ENCODE measurements at regions not wholly inside any gene's neighbourhood (a gene's known extent, or its start where the extent isn't known, plus 50 kb on each side); places are given as distances from the start of the nearest gene placed in this dataset.

DNA sequence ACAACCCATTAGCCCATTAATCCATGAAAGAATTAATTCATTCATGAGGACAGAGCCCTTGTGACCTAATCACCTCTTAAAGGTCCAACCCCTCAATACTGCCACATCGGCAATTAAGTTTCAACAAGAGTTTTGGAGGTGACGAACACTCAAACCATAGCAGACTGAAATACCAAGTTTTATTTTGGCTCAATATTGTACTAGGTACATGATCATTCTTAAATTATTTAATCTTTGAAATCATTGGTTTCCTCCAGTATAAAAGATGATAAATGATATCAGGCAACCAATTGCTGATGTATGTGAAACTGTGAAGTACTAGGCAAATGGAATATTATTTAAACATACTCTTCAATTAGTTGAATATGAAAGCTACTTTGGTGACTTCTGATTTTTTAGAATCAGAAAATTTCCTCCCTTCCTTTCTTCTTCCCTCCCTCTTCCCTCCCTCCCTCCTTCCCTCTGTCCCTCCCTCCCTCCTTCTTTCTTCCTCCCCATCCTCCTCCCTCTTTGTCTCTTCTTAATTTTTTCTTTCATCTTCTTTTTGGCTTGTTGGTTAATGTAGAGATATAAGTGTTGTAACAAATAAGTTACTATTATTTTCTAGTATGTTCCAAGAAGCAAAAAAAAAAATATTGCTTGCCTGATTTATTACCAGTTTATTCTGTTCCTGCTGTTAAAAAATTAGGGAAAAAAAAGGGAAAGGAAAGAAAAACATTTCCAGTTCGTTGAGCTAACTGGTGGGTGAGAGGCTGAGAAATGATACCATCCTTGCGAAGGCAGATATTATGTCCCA lies 233.9 kb upstream of the ZNF217 start:
- no peak for TF ChIP-seq EZH2 (IDR thresholded peaks at IDR 0.05; ENCODE audit: insufficient read depth, poor library complexity, severe bottlenecking)
- TF ChIP-seq EZH2phosphoT487 (IDR thresholded peaks at IDR 0.05; ENCODE audit: insufficient read depth, low read depth), result no peak
- peak; percentile 14 for DNase-seq
- Histone ChIP-seq H3F3A (ENCODE audit: insufficient read depth) (peaks cover 43% of the 10 kb centered on the region), H3K4me3 (peak overlapping the region; percentile 72), H3K27me3 (replicated peaks; ENCODE audit: insufficient read depth) (no peaks in the 10 kb centered on the region), H3K9ac (peak overlapping the region; percentile 99), H3K4me2 (ENCODE audit: unreplicated experiment) (peak overlapping the region; percentile 96), H3K4me1 (ENCODE audit: insufficient read depth) (peaks cover 40% of the 10 kb centered on the region), H3K79me2 (ENCODE audit: insufficient read depth) (no peaks in the 10 kb centered on the region), H3K27ac (peak overlapping the region; percentile 100), H3K9me3 (ENCODE audit: low read depth) (no peaks in the 10 kb centered on the region), H3K36me3 (ENCODE audit: low read depth) (no peaks in the 10 kb centered on the region), H3K9me2 (ENCODE audit: insufficient read depth) (no peaks in the 10 kb centered on the region), H2AFZ (no peak overlapping the region), H4K20me1 (ENCODE audit: insufficient read depth) (no peaks in the 10 kb centered on the region)
- in situ Hi-C loops (cut with MboI), result loop anchor here (10.0 kb wide), 1 partner anchor 53 kb away; no protein-coding TSS in a partner anchor
- WGBS, 2 experiments (ENCODE audit: low coverage in 1 of 2, low lambda C conversion rate in 2 of 2, missing lambda C conversion rate in 2 of 2), result 36 to 42% methylated on average over 4 of the region's 4 CpGs

- in situ Hi-C loops (cut with MboI), result loop anchor here (10.0 kb wide), 1 partner anchor 52 kb away; no protein-coding TSS in a partner anchor
- no peaks in the 10 kb centered on the region for H3K9me2 ChIP-seq (ENCODE audit: insufficient read depth)
- peaks cover 40% of the 10 kb centered on the region for H3K4me1 ChIP-seq (ENCODE audit: insufficient read depth)
- H3K4me2 ChIP-seq (ENCODE audit: unreplicated experiment), result peak overlapping the region; percentile 96
- DNase-seq, result peak; percentile 26
- no peak for TF ChIP-seq EZH2phosphoT487 (IDR thresholded peaks at IDR 0.05; ENCODE audit: insufficient read depth, low read depth)
- no peak for TF ChIP-seq EZH2 (IDR thresholded peaks at IDR 0.05; ENCODE audit: insufficient read depth, poor library complexity, severe bottlenecking)
- 99 to 100% methylated on average over 5 of the region's 5 CpGs for WGBS, 2 experiments (ENCODE audit: low coverage in 1 of 2, low lambda C conversion rate in 2 of 2, missing lambda C conversion rate in 2 of 2)
- peak overlapping the region; percentile 100 for H3K27ac ChIP-seq
- H3K27me3 ChIP-seq (replicated peaks; ENCODE audit: insufficient read depth), result no peaks in the 10 kb centered on the region
- peaks cover 43% of the 10 kb centered on the region for H3F3A ChIP-seq (ENCODE audit: insufficient read depth)
- H2AFZ ChIP-seq, result no peak overlapping the region
- no peaks in the 10 kb centered on the region for H3K79me2 ChIP-seq (ENCODE audit: insufficient read depth)
- H3K9me3 ChIP-seq (ENCODE audit: low read depth), result no peaks in the 10 kb centered on the region
- H3K9ac ChIP-seq, result peak overlapping the region; percentile 99
- H3K4me3 ChIP-seq, result no peak overlapping the region
- no peaks in the 10 kb centered on the region for H3K36me3 ChIP-seq (ENCODE audit: low read depth)
- H4K20me1 ChIP-seq (ENCODE audit: insufficient read depth), result no peaks in the 10 kb centered on the region
Observed at GRCh38 chr20:53826597-53827291, 233.1 kb upstream of the ZNF217 start.

DNA sequence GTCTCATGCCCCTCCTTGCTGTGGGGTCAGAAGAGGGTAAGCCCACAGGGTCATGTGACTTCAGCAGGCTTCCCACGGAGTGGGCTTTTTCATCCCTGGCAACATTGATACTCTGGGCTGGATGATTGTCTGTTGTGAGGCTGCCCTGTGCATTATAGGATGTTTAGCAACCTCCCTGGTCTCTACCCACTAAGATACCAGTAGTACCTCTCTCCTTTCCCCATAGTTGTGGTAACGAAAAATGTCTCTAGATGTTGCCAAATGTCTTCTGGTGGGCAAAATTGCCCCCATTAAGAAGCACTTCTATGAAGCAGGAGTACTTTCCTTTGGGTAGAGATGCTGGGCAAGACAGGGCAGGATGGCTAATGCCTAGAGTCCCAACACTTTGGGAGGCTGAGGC lies 232.5 kb upstream of the ZNF217 start:
- in situ Hi-C loops (cut with MboI), result loop anchor here (10.0 kb wide), 1 partner anchor 51 kb away; no protein-coding TSS in a partner anchor
- no peaks in the 10 kb centered on the region for H3K36me3 ChIP-seq (ENCODE audit: low read depth)
- no peak overlapping the region for H3K27ac ChIP-seq
- 72 to 75% methylated on average over 2 of the region's 2 CpGs for WGBS, 2 experiments (ENCODE audit: low coverage in 1 of 2, low lambda C conversion rate in 2 of 2, missing lambda C conversion rate in 2 of 2)
- H3K9me3 ChIP-seq (ENCODE audit: low read depth), result no peaks in the 10 kb centered on the region
- H3K4me3 ChIP-seq, result no peak overlapping the region
- H2AFZ ChIP-seq, result no peak overlapping the region
- DNase-seq, result no peak
- no peak overlapping the region for H3K4me2 ChIP-seq (ENCODE audit: unreplicated experiment)
- no peaks in the 10 kb centered on the region for H3K79me2 ChIP-seq (ENCODE audit: insufficient read depth)
- H3K9ac ChIP-seq, result no peak overlapping the region
- peaks cover 39% of the 10 kb centered on the region for H3K4me1 ChIP-seq (ENCODE audit: insufficient read depth)
- H3F3A ChIP-seq (ENCODE audit: insufficient read depth), result peaks cover 42% of the 10 kb centered on the region
- no peaks in the 10 kb centered on the region for H3K9me2 ChIP-seq (ENCODE audit: insufficient read depth)
- no peak for TF ChIP-seq EZH2 (IDR thresholded peaks at IDR 0.05; ENCODE audit: insufficient read depth, poor library complexity, severe bottlenecking)
- no peak for TF ChIP-seq EZH2phosphoT487 (IDR thresholded peaks at IDR 0.05; ENCODE audit: insufficient read depth, low read depth)
- H4K20me1 ChIP-seq (ENCODE audit: insufficient read depth), result no peaks in the 10 kb centered on the region
- no peaks in the 10 kb centered on the region for H3K27me3 ChIP-seq (replicated peaks; ENCODE audit: insufficient read depth)

DNA sequence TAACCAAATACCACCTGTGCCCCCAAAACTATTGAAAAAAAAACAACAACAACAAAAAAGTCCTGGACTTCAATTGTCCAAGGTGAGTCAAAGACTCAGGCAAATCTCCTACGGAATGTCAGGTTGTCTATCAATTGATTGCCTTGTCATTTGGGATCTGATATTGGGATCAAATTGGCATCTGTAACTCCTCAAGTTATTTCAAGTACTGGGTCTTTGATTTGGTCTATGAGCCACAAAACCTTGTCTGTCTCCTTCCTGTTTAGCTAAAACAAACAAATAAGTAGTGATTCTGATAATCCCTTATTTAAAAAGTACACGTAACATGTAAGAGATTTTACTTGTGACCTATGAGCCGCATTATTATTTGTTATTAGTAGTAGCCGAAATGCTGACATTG lies 231.6 kb upstream of the ZNF217 start:
- Histone ChIP-seq H3K9me3 (ENCODE audit: low read depth) (no peaks in the 10 kb centered on the region), H4K20me1 (ENCODE audit: insufficient read depth) (no peaks in the 10 kb centered on the region), H2AFZ (no peak overlapping the region), H3K4me1 (ENCODE audit: insufficient read depth) (peaks cover 31% of the 10 kb centered on the region), H3K9me2 (ENCODE audit: insufficient read depth) (no peaks in the 10 kb centered on the region), H3K27me3 (replicated peaks; ENCODE audit: insufficient read depth) (no peaks in the 10 kb centered on the region), H3F3A (ENCODE audit: insufficient read depth) (peaks cover 34% of the 10 kb centered on the region), H3K4me2 (ENCODE audit: unreplicated experiment) (no peak overlapping the region), H3K27ac (no peak overlapping the region), H3K4me3 (no peak overlapping the region), H3K79me2 (ENCODE audit: insufficient read depth) (no peaks in the 10 kb centered on the region), H3K9ac (no peak overlapping the region), H3K36me3 (ENCODE audit: low read depth) (no peaks in the 10 kb centered on the region)
- no peak for TF ChIP-seq EZH2phosphoT487 (IDR thresholded peaks at IDR 0.05; ENCODE audit: insufficient read depth, low read depth)
- no peak for DNase-seq
- in situ Hi-C loops (cut with MboI), result loop anchor here (10.0 kb wide), 1 partner anchor 50 kb away; no protein-coding TSS in a partner anchor
- 96 to 99% methylated on average over 4 of the region's 4 CpGs for WGBS, 2 experiments (ENCODE audit: low coverage in 1 of 2, low lambda C conversion rate in 2 of 2, missing lambda C conversion rate in 2 of 2)
